K562 (cell line): ENCODE measurements at regions not wholly inside any gene's neighbourhood (a gene's known extent, or its start where the extent isn't known, plus 50 kb on each side); places are given as distances from the start of the nearest gene placed in this dataset.

Experiments
- ATAC-seq: fragments of 200-7000 bp; cut with Tn5 transposase; 3 replicates; pipeline ENCODE4 v1.9.1; 2020; ENCODE audit warnings: moderate library complexity
- BruUV-seq: library from RNA; stranded (reverse); fragments of 400-500 nt; replicated peaks from 2 replicates; lab custom pipeline; 2021; lab: Mats Ljungman, UMichigan
- CTCF ChIA-PET: fragments of 300-600 bp; formaldehyde crosslinking; extraction: SDS; loops from one replicate; lab custom pipeline; 2021; ENCODE audit warnings: low intra/inter-chr PET ratio; lab: Yijun Ruan, JAX
- POLR2A ChIA-PET: fragments of 300-600, 350-650 bp; sonication (Branson Sonifier 250); formaldehyde crosslinking; extraction: SDS; loops from one replicate; lab custom pipeline; 2021; ENCODE audit warnings: antibody characterized with exemption, inconsistent platforms; lab: Yijun Ruan, JAX
- DNase-seq, 4 experiments: peaks; one replicate each; pipeline versions ENCODE4 v3.0.0 to v3.0.0-alpha.2; 2011 to 2018; ENCODE audit warnings: low spot score in 3 of 4, mixed read lengths in 3 of 4; ENCODE audit errors: extremely low read depth in 1 of 4
- FAIRE-seq: peaks from 2 replicates; lab custom pipeline; 2011; peaks lifted over from hg19 to GRCh38; lab: Jason Lieb, UNC
- H2AFZ ChIP-seq: 2 replicates; pipeline ENCODE4 v1.6.0; 2011; ENCODE audit warnings: low read depth, low read length, control low read depth, inconsistent platforms
- H3K27ac ChIP-seq: fragments of 200-600 bp; 3 replicates; pipeline ENCODE4 v1.8.0; 2011; ENCODE audit warnings: low read depth, mild to moderate bottlenecking, control low read depth, inconsistent platforms, low read length, moderate library complexity, mixed read lengths; ENCODE audit errors: extremely low read depth
- H3K27me3 ChIP-seq, 2 experiments: fragments of 300-600 bp in 1 of 2; 2 replicates in 1 of 2; 3 replicates in 1 of 2; pipeline versions ENCODE4 v1.6.0 to v1.8.0; 2011; ENCODE audit warnings: inconsistent platforms in 2 of 2, low read length in 2 of 2, mild to moderate bottlenecking in 1 of 2, mixed read lengths in 1 of 2, moderate library complexity in 1 of 2; ENCODE audit not compliant: control insufficient read depth in 2 of 2, insufficient read depth in 2 of 2
- H3K36me3 ChIP-seq: fragments of 300-600 bp; 3 replicates; pipeline ENCODE4 v1.8.0; 2011; ENCODE audit warnings: mild to moderate bottlenecking, low read length, inconsistent platforms; ENCODE audit not compliant: control insufficient read depth, insufficient read depth
- H3K4me1 ChIP-seq, 2 experiments: fragments of 200-600 bp in 1 of 2; replicated peaks in 1 of 2; 2 replicates in 1 of 2; 3 replicates in 1 of 2; pipeline versions ENCODE4 v1.5.1 to v1.8.0; 2011; ENCODE audit warnings: inconsistent platforms in 2 of 2, low read length in 2 of 2, mild to moderate bottlenecking in 1 of 2, mixed read lengths in 1 of 2, moderate library complexity in 1 of 2; ENCODE audit not compliant: control insufficient read depth in 2 of 2, insufficient read depth in 2 of 2
- H3K4me2 ChIP-seq: 2 replicates; pipeline ENCODE4 v1.6.1; 2011; ENCODE audit warnings: low read length, control low read depth, inconsistent platforms, mixed read lengths; ENCODE audit not compliant: insufficient read depth
- H3K4me3 ChIP-seq: fragments of 200-600 bp; sonication (generic), shearing (Covaris generic); 2 replicates; pipeline ENCODE4 v1.5.1; 2016; ENCODE audit warnings: control low read depth, inconsistent platforms
- H3K79me2 ChIP-seq: fragments of 200-600 bp; 3 replicates; pipeline ENCODE4 v1.8.0; 2011; ENCODE audit warnings: low read length, inconsistent platforms; ENCODE audit not compliant: control insufficient read depth, insufficient read depth
- H3K9ac ChIP-seq, 2 experiments: 2 replicates each; pipeline versions ENCODE4 v1.6.0 to v1.6.1; 2011; ENCODE audit warnings: low read depth in 2 of 2, low read length in 2 of 2, control low read depth in 1 of 2, inconsistent platforms in 1 of 2, mild to moderate bottlenecking in 1 of 2, mixed read lengths in 1 of 2; ENCODE audit not compliant: insufficient read depth in 1 of 2
- H3K9me1 ChIP-seq: one replicate; pipeline ENCODE4 v1.6.0; 2011; ENCODE audit warnings: inconsistent platforms, mild to moderate bottlenecking, low read length, moderate library complexity; ENCODE audit not compliant: control insufficient read depth, insufficient read depth
- H3K9me3 ChIP-seq: replicated peaks from 2 replicates; pipeline ENCODE4 v1.5.1; 2011; ENCODE audit warnings: low read depth, low read length, inconsistent platforms; ENCODE audit not compliant: control insufficient read depth, insufficient read depth
- H4K20me1 ChIP-seq: replicated peaks from 2 replicates; pipeline ENCODE4 v1.6.1; 2011; ENCODE audit warnings: low read length, inconsistent platforms, mixed read lengths; ENCODE audit not compliant: control insufficient read depth, insufficient read depth
- EP300 ChIP-seq: IDR thresholded peaks from 2 replicates; pipeline ENCODE4 v1.6.1; 2012; ENCODE audit warnings: low read length, improper control_type of control experiment
- JUN ChIP-seq, 2 experiments: sonication (generic) in 1 of 2; formaldehyde crosslinking in 1 of 2; IDR thresholded peaks; 2 replicates each; pipeline versions ENCODE4 v1.6.1 to v1.8.0; 2012 to 2022; ENCODE audit warnings: borderline replicate concordance in 2 of 2, mild to moderate bottlenecking in 2 of 2, improper control_type of control experiment in 1 of 2, low read depth in 1 of 2, low read length in 1 of 2, missing genetic modification reagents in 1 of 2
- NR2C1 ChIP-seq, 2 experiments: fragments of 450-650 bp; IDR thresholded peaks; 2 replicates each; pipeline ENCODE4 v1.6.1; 2017; ENCODE audit warnings: mild to moderate bottlenecking in 2 of 2, antibody characterized with exemption in 1 of 2, inconsistent platforms in 1 of 2, missing compliant biosample characterization in 1 of 2, missing genetic modification characterization in 1 of 2
- RBM34 ChIP-seq: fragments of 200-400 bp; formaldehyde crosslinking; IDR thresholded peaks from 2 replicates; pipeline ENCODE4 v1.6.1; 2018; ENCODE audit warnings: low read length, borderline replicate concordance; ENCODE audit not compliant: insufficient read depth
- RNF2 ChIP-seq: sonication (generic); IDR thresholded peaks from 2 replicates; pipeline ENCODE4 v1.6.1; 2016
- SIX5 ChIP-seq, 2 experiments: IDR thresholded peaks; 2 replicates each; pipeline ENCODE4 v1.6.1; 2011; ENCODE audit warnings: low read length in 2 of 2, borderline replicate concordance in 1 of 2, low read depth in 1 of 2, mild to moderate bottlenecking in 1 of 2, moderate library complexity in 1 of 2; ENCODE audit not compliant: insufficient read depth in 1 of 2
- TSC22D4 ChIP-seq: fragments of 450-650 bp; IDR thresholded peaks from 2 replicates; pipeline ENCODE4 v1.6.1; 2016; ENCODE audit warnings: missing genetic modification characterization, missing biosample characterization, control low read depth
- USF2 ChIP-seq: sonication (generic); formaldehyde crosslinking; IDR thresholded peaks from 2 replicates; pipeline ENCODE4 v1.5.0; 2020; ENCODE audit warnings: missing genetic modification reagents
- ZBTB17 ChIP-seq: fragments of 450-650 bp; formaldehyde crosslinking; IDR thresholded peaks from 2 replicates; pipeline ENCODE4 v1.4.0; 2020; ENCODE audit warnings: mild to moderate bottlenecking
- WGBS: fragments of 100-300 bp; shearing (Covaris generic); methylation state at CpG from one replicate; pipeline ENCODE4 v1.1.6; 2016; ENCODE audit warnings: low coverage, mixed read lengths; ENCODE audit not compliant: insufficient coverage; ENCODE audit errors: missing lambda C conversion rate; 5-methylcytosine and 5-hydroxymethylcytosine counted together
- in situ Hi-C: fragments of 300-500 bp; cut with MboI; formaldehyde crosslinking; loops from 4 replicates; pipeline ENCODE4 v1.15.0; 2018; ENCODE audit warnings: inconsistent platforms, mixed read lengths
- intact Hi-C: fragments of 100-400 bp; cut with micrococcal nuclease; formaldehyde crosslinking; loops from 2 replicates; pipeline ENCODE4 v1.14.2; 2022

GRCh38 chr11:115981104-115981481 is 476.9 kb upstream of the CADM1 start:
- H3K4me2 ChIP-seq = no peak overlapping the region
- no peak overlapping the region for H3K4me3 ChIP-seq
- H3K4me1 ChIP-seq = no peaks in the 10 kb centered on the region
- intact Hi-C loops (loop anchor here (10.0 kb wide), 1 partner anchor 646 kb away; no protein-coding TSS in a partner anchor), in situ Hi-C loops (no loop called here)
- DNase-seq = no peak
- no peak overlapping the region for H2AFZ ChIP-seq
- no peaks in the 10 kb centered on the region for H3K9me1 ChIP-seq
- no TSS peak for BruUV-seq
- H3K9ac ChIP-seq = no peak overlapping the region
- H3K27me3 ChIP-seq = no peaks in the 10 kb centered on the region
- no peaks in the 10 kb centered on the region for H3K36me3 ChIP-seq
- H3K9me3 ChIP-seq = no peaks in the 10 kb centered on the region
- CTCF ChIA-PET = no interaction called here
- no peaks in the 10 kb centered on the region for H3K79me2 ChIP-seq
- ATAC-seq = no peak
- 0% methylated on average over 3 of the region's 3 CpGs for WGBS
- TF ChIP-seq ZBTB17 (CRISPR knock-in tag) (no peak), RBM34 (no peak), NR2C1 (IDR thresholded peaks at IDR 0.05) (no peak), NR2C1 (tag; IDR thresholded peaks at IDR 0.05) (no peak), JUN (IDR thresholded peaks at IDR 0.05; ENCODE audit: borderline replicate concordance, low read depth, low read length) (no peak), JUN (CRISPR knock-in tag; IDR thresholded peaks at IDR 0.05; ENCODE audit: borderline replicate concordance) (no peak), SIX5 (IDR thresholded peaks at IDR 0.05; ENCODE audit: borderline replicate concordance in 1 of 2, insufficient read depth in 1 of 2, low read depth in 1 of 2, low read length in 2 of 2) (no peak), USF2 (no peak), EP300 (no peak), TSC22D4 (no peak), RNF2 (no peak)
- no peak for FAIRE-seq
- POLR2A ChIA-PET = no interaction called here
- no peak overlapping the region for H3K27ac ChIP-seq
- H4K20me1 ChIP-seq = no peaks in the 10 kb centered on the region; the same call in 1 of the 2 replicates
